ENCODE measurements at regions not wholly inside any gene's neighbourhood (a gene's known extent, or its start where the extent isn't known, plus 50 kb on each side); places are given as distances from the start of the nearest gene placed in this dataset.
A peak's percentile ranks its signal among the peaks of the same experiment; 100 is the strongest.

DNA sequence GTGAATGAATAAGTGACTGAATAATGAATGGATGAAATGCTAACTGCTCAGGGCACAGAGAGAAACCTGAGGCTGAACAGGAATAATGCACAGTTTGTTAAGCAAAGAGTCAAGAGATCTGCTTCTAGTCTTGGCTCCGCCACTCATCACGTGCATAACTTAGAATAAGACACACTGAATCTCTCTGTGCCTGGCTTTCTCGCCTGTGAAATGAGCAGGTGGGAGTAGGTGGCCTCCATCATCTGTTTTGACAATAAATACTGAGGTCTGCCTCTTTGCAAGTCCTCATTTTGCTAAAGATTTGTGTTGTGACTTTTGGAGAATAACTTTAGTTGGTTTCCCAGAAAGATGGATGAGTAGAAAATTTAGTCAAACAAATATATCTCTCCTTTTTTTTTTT is 318.0 kb downstream of the FBXW7 start:
- H3K4me1 Mint-ChIP-seq: peaks cover 3 to 17% (median 12%) of the 10 kb centered on the region in 4 donors
- Histone ChIP-seq H3K4me3 (ENCODE audit: low read length in 2 of 2) (no peak overlapping the region), H3K4me1 (ENCODE audit: insufficient read depth, low read length) (no peaks in the 10 kb centered on the region), H3K27me3 (ENCODE audit: insufficient read depth, low read length) (no peaks in the 10 kb centered on the region), H3K36me3 (ENCODE audit: insufficient read depth, low read length) (no peaks in the 10 kb centered on the region), H3K9me3 (ENCODE audit: control insufficient read depth in 1 of 2, low read length in 2 of 2) (no peaks in the 10 kb centered on the region), H3K27ac (ENCODE audit: low read depth, low read length) (no peak overlapping the region)
- ChIA-PET POLR2A (ENCODE audit: partially characterized antibody) (no interaction called here), CTCF (ENCODE audit: partially characterized antibody) (no interaction called here)
- intact Hi-C loops (cut with micrococcal nuclease): no loop called here
- H3K4me3 Mint-ChIP-seq: no peak overlapping the region
- H3K36me3 Mint-ChIP-seq: peaks cover 2 to 10% of the 10 kb centered on the region in 2 donors
- DNase-seq: no peak
- peaks cover 6 to 24% (median 16%) of the 10 kb centered on the region in 8 donors for H3K9me3 Mint-ChIP-seq
- H3K27me3 Mint-ChIP-seq: peaks cover 0 to 1% of the 10 kb centered on the region in 2 donors
- no peak overlapping the region for H3K27ac Mint-ChIP-seq

DNA sequence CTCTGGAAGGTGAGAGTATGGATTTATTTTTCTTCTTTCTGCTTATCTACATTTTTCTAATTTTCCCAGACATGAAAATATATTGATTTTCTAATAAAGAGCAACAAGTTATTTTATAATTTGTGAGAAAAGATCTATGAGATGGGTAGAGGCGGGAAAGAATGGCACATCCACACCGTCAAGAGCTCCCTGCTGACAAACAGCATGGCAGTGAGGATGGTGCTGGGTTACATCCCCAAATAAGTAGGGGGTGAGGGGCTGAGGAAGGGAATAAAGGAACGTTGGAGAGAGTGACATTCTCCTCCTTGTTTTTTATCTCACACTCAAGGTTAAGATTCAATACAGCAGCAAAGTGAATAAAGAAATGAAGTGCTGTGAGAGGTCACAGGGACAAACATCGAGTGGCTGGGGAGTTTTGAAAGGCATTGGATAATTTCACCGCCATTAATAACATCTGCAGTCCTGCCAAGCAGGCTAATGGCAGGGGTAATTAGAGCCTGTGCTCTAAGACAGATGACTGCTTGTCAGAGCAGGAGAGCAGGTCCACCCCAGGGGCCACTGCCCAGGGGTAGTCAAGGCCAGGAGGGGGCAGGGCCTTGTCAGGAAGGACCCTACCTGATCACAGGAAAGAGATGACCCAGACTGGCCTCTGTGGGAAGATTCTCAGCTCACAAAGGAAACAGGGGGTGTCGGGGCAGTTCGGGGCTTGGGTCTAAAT is 323.8 kb downstream of the FBXW7 start:
- Histone ChIP-seq H3K27me3 (ENCODE audit: insufficient read depth, low read length) (no peaks in the 10 kb centered on the region), H3K4me1 (ENCODE audit: insufficient read depth, low read length) (no peaks in the 10 kb centered on the region), H3K27ac (ENCODE audit: low read depth, low read length) (no peak overlapping the region), H3K9me3 (ENCODE audit: control insufficient read depth in 1 of 2, low read length in 2 of 2) (no peaks in the 10 kb centered on the region), H3K4me3 (ENCODE audit: low read length in 2 of 2) (no peak overlapping the region), H3K36me3 (ENCODE audit: insufficient read depth, low read length) (no peaks in the 10 kb centered on the region)
- peak overlapping the region in 2 of 8 donors; percentile 5 to 70 for H3K4me3 Mint-ChIP-seq
- no peak for DNase-seq
- H3K9me3 Mint-ChIP-seq: peaks cover 6 to 26% (median 16%) of the 10 kb centered on the region in 8 donors
- no peak overlapping the region for H3K27ac Mint-ChIP-seq
- intact Hi-C loops (cut with micrococcal nuclease): no loop called here
- POLR2A ChIA-PET (ENCODE audit: partially characterized antibody): no interaction called here
- H3K27me3 Mint-ChIP-seq: peaks cover 3 to 4% of the 10 kb centered on the region in 2 donors
- H3K4me1 Mint-ChIP-seq: no peaks in the 10 kb centered on the region
- H3K36me3 Mint-ChIP-seq: peaks cover 2 to 10% of the 10 kb centered on the region in 2 donors
- CTCF ChIA-PET (ENCODE audit: partially characterized antibody): no interaction called here

DNA sequence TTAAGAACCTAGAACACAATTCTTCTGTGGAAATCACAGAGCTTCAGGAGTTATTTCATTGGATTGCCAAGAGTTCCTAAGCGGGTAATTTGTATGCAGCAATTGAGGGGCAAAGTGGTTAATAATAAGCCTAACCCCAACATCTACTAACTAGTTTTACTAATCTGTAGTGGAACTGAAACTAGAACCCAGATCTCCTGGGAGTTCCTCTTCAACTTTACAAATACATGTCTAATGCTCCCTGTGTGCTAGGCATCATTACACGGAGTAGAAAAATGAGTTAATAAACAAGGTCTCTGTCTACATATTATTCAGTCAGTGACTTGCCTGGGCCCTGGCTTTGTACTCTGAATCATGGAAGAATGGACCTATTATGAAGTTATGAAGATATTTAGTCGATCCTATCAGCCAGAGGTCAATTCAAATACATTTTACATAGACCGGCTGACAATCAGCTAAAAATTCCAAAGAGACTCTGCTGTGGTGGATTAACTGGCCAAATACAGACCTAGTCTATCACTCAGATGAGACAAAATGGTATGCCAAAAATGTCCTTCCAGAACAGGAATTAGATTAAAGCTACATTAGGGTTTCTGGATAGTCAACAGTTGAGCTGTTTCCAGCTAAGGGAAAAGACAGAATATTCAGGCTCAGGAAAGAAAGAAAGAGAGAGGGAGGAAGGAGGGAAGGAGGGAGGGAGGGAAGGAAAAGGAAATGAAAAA is 326.0 kb downstream of the FBXW7 start:
- POLR2A ChIA-PET (ENCODE audit: partially characterized antibody): interaction anchor here (1.0 kb wide), 1 partner anchor 15 kb away, joined by 3 read pairs; no protein-coding TSS in a partner anchor
- no peak overlapping the region for H3K4me3 Mint-ChIP-seq
- H3K4me3 ChIP-seq (ENCODE audit: low read length in 2 of 2): no peak overlapping the region
- no peaks in the 10 kb centered on the region for H3K9me3 ChIP-seq (ENCODE audit: control insufficient read depth in 1 of 2, low read length in 2 of 2)
- H3K9me3 Mint-ChIP-seq: peaks cover 0 to 15% (median 7%) of the 10 kb centered on the region in 8 donors
- H3K27ac ChIP-seq (ENCODE audit: low read depth, low read length): no peak overlapping the region
- DNase-seq: no peak
- intact Hi-C loops (cut with micrococcal nuclease): no loop called here
- peaks cover 0 to under 1% of the 10 kb centered on the region in 2 donors for H3K36me3 Mint-ChIP-seq
- H3K4me1 ChIP-seq (ENCODE audit: insufficient read depth, low read length): no peaks in the 10 kb centered on the region
- no peaks in the 10 kb centered on the region for H3K27me3 ChIP-seq (ENCODE audit: insufficient read depth, low read length)
- no peaks in the 10 kb centered on the region for H3K36me3 ChIP-seq (ENCODE audit: insufficient read depth, low read length)
- CTCF ChIA-PET (ENCODE audit: partially characterized antibody): interaction anchor here (0.6 to 1.1 kb wide), 2 partner anchors 25 to 106 kb away, joined by 3 read pairs; no protein-coding TSS in a partner anchor
- peaks cover 0 to 3% (median 0%) of the 10 kb centered on the region in 4 donors for H3K4me1 Mint-ChIP-seq
- H3K27ac Mint-ChIP-seq: no peak overlapping the region
- peaks cover 2 to 7% of the 10 kb centered on the region in 2 donors for H3K27me3 Mint-ChIP-seq

DNA sequence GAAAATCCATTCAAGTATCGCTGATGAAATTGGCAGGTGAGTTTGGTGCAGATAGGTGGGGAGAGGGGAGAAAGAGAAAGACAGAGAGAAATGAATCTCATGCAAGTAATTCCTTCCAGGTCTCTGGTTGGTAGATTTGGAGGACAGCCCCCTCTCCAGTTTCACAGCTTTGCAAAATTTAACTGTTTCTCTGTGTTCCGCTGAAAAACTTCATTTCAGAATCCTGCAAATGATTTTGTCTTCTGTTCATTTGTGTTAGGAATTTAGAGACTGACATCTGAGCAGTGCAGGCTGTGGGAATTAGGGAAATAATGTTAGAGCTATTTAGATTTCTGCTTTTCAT is 328.5 kb downstream of the FBXW7 start:
- peaks cover 0 to 5% (median 0%) of the 10 kb centered on the region in 8 donors for H3K9me3 Mint-ChIP-seq
- H3K36me3 Mint-ChIP-seq: no peaks in the 10 kb centered on the region
- no peak for DNase-seq
- H3K27me3 Mint-ChIP-seq: peaks cover 2 to 7% of the 10 kb centered on the region in 2 donors
- ChIA-PET POLR2A (ENCODE audit: partially characterized antibody) (no interaction called here), CTCF (ENCODE audit: partially characterized antibody) (no interaction called here)
- H3K4me3 Mint-ChIP-seq: no peak overlapping the region
- H3K4me3 ChIP-seq (ENCODE audit: low read length in 2 of 2): no peak overlapping the region
- no peaks in the 10 kb centered on the region for H3K9me3 ChIP-seq (ENCODE audit: control insufficient read depth in 1 of 2, low read length in 2 of 2)
- H3K27me3 ChIP-seq (ENCODE audit: insufficient read depth, low read length): no peaks in the 10 kb centered on the region
- no peaks in the 10 kb centered on the region for H3K36me3 ChIP-seq (ENCODE audit: insufficient read depth, low read length)
- intact Hi-C loops (cut with micrococcal nuclease): no loop called here
- peaks cover 0 to 3% (median under 1%) of the 10 kb centered on the region in 4 donors for H3K4me1 Mint-ChIP-seq
- H3K27ac Mint-ChIP-seq: peak overlapping the region in 1 of 7 donors; percentile 68
- H3K27ac ChIP-seq (ENCODE audit: low read depth, low read length): no peak overlapping the region
- no peaks in the 10 kb centered on the region for H3K4me1 ChIP-seq (ENCODE audit: insufficient read depth, low read length)

DNA sequence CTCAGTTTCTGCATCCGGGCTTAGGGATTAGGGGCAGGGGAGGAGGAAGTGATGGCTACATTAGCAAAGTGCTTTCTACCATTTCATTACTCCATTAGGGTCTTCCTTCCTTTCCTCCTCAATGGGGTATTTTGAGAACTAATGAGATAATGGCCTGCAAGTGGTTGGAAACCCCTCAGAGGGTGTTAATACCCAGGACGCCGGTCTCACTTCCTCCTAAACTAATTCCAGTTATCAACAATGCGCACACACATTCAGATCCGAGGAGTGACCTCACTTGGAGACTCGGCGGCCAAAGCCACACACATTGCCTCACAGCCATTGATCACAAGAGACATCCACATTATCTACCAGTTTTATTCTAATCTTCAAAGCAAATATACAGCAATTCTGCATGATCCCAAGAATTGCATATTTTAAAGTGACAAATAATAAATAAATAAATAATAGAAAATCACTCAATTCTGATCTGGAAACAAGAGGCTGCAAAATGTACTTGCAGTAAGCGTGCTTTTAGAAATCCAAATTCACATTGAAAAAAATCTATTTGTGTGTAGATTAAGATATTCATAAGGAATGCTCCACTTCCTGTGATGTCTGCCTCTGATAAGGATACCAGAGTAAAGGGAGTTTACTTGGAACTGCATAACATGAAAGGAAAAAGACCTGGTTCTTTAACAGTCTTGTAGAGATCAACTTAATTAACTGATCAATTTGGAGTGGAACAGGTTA is 329.1 kb downstream of the FBXW7 start:
- H3K4me1 ChIP-seq (ENCODE audit: insufficient read depth, low read length): no peaks in the 10 kb centered on the region
- no peak overlapping the region for H3K4me3 ChIP-seq (ENCODE audit: low read length in 2 of 2)
- intact Hi-C loops (cut with micrococcal nuclease): no loop called here
- no peak for DNase-seq
- Mint-ChIP-seq H3K27ac (peak overlapping the region in 3 of 7 donors; percentile 34 to 68 (median 55)), H3K27me3 (peaks cover 2 to 7% of the 10 kb centered on the region in 2 donors), H3K4me1 (peaks cover 0 to 6% (median 1%) of the 10 kb centered on the region in 4 donors), H3K9me3 (peaks cover 0 to 5% (median 0%) of the 10 kb centered on the region in 8 donors), H3K4me3 (no peak overlapping the region), H3K36me3 (no peaks in the 10 kb centered on the region)
- H3K27me3 ChIP-seq (ENCODE audit: insufficient read depth, low read length): no peaks in the 10 kb centered on the region
- ChIA-PET CTCF (ENCODE audit: partially characterized antibody) (no interaction called here), POLR2A (ENCODE audit: partially characterized antibody) (no interaction called here)
- H3K36me3 ChIP-seq (ENCODE audit: insufficient read depth, low read length): no peaks in the 10 kb centered on the region
- H3K9me3 ChIP-seq (ENCODE audit: control insufficient read depth in 1 of 2, low read length in 2 of 2): no peaks in the 10 kb centered on the region
- no peak overlapping the region for H3K27ac ChIP-seq (ENCODE audit: low read depth, low read length)

DNA sequence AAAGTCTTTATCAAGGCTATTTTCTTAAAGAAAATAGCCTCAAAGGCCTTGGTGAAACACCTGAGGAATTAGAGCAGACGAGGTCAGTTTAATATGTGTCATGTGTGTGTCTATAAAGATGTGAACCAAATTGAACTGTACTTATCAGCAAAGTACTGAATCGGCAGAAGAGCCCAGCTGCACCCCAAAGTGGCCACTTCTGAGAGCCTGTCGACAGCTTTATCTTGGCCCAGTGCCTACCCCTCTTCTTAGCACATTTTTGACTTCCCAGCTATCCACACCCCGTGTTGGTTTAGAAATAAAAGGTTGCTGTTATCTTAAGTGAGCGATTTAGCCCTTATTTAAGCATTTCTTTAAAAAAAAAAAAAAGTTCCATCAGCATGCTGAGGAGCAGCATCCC is 329.7 kb downstream of the FBXW7 start:
- Histone ChIP-seq H3K27ac (ENCODE audit: low read depth, low read length) (no peak overlapping the region), H3K9me3 (ENCODE audit: control insufficient read depth in 1 of 2, low read length in 2 of 2) (no peaks in the 10 kb centered on the region), H3K4me1 (ENCODE audit: insufficient read depth, low read length) (no peaks in the 10 kb centered on the region), H3K4me3 (ENCODE audit: low read length in 2 of 2) (no peak overlapping the region), H3K27me3 (ENCODE audit: insufficient read depth, low read length) (no peaks in the 10 kb centered on the region), H3K36me3 (ENCODE audit: insufficient read depth, low read length) (no peaks in the 10 kb centered on the region)
- Mint-ChIP-seq H3K4me3 (no peak overlapping the region), H3K9me3 (peaks cover 0 to 5% (median 0%) of the 10 kb centered on the region in 8 donors), H3K27me3 (peaks cover 2 to 7% of the 10 kb centered on the region in 2 donors), H3K36me3 (no peaks in the 10 kb centered on the region), H3K27ac (no peak overlapping the region), H3K4me1 (peaks cover 0 to 6% (median 1%) of the 10 kb centered on the region in 4 donors)
- no peak for DNase-seq
- POLR2A ChIA-PET (ENCODE audit: partially characterized antibody): no interaction called here
- intact Hi-C loops (cut with micrococcal nuclease): no loop called here
- CTCF ChIA-PET (ENCODE audit: partially characterized antibody): no interaction called here

DNA sequence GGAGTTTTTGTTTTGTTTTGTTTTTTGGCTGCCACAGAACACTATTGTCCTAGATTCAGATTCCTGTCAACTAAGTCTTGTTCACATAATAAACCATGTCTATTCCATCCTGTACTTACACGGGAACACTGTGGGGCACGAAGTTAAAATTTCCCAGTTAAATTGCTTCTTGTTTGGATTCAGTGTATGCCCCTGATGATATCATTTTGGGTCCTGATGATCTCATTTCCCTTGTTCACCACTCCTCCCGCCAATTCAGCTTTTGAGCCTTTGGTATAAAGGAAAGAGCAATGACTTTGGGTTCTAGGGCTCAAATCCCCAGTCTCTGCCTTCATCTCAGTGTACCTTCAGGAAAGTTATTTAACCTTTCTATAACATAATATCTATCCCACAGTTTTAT is 333.5 kb downstream of the FBXW7 start:
- Mint-ChIP-seq H3K4me3 (no peak overlapping the region), H3K36me3 (no peaks in the 10 kb centered on the region), H3K4me1 (peaks cover 0 to 6% (median 1%) of the 10 kb centered on the region in 4 donors), H3K9me3 (peaks cover 0 to 5% (median 0%) of the 10 kb centered on the region in 8 donors), H3K27ac (no peak overlapping the region), H3K27me3 (peaks cover 0 to 3% of the 10 kb centered on the region in 2 donors)
- intact Hi-C loops (cut with micrococcal nuclease): no loop called here
- Histone ChIP-seq H3K36me3 (ENCODE audit: insufficient read depth, low read length) (no peaks in the 10 kb centered on the region), H3K27ac (ENCODE audit: low read depth, low read length) (no peak overlapping the region), H3K4me1 (ENCODE audit: insufficient read depth, low read length) (no peaks in the 10 kb centered on the region), H3K27me3 (ENCODE audit: insufficient read depth, low read length) (no peaks in the 10 kb centered on the region), H3K9me3 (ENCODE audit: control insufficient read depth in 1 of 2, low read length in 2 of 2) (no peaks in the 10 kb centered on the region), H3K4me3 (ENCODE audit: low read length in 2 of 2) (no peak overlapping the region)
- DNase-seq: no peak
- ChIA-PET CTCF (ENCODE audit: partially characterized antibody) (no interaction called here), POLR2A (ENCODE audit: partially characterized antibody) (no interaction called here)

Measured in CD4-positive, alpha-beta memory T cell (primary cell).